Pancreas (tissue), 10 donors: ENCODE measurements at regions not wholly inside any gene's neighbourhood (a gene's known extent, or its start where the extent isn't known, plus 50 kb on each side); places are given as distances from the start of the nearest gene placed in this dataset.
"Not testable (repeated sequence)": the region's sequence is repeated elsewhere in the genome, so short reads cannot be mapped to it uniquely, and the experiment has no call there.

Source experiments
- ATAC-seq, 4 donors: fragments of 200-7000 bp; cut with Tn5 transposase; one replicate each; pipeline versions ENCODE4 v1.8.0 to v1.9.1; 2020; ENCODE audit warnings: mild to moderate bottlenecking in 4 of 4, moderate library complexity in 4 of 4
- DNase-seq, 6 donors: peaks; one replicate each; pipeline ENCODE4 v3.0.0-alpha.2; 2020
- FAIRE-seq: peaks from 2 replicates; lab custom pipeline; 2012; peaks lifted over from hg19 to GRCh38; lab: Jason Lieb, UNC
- H3K27ac ChIP-seq, 4 donors: fragments of 200-600 bp; sonication (generic); 1 replicate in 3 of 4; 2 replicates in 1 of 4; pipeline versions ENCODE4 v1.5.0 to v1.8.0; 2020
- H3K27me3 ChIP-seq, 4 donors: fragments of 200-600 bp; one replicate each; pipeline ENCODE4 v1.8.0; 2021
- H3K36me3 ChIP-seq, 3 donors: fragments of 200-600 bp; sonication (generic) in 1 of 3; one replicate each; pipeline versions ENCODE4 v1.5.0 to v1.8.0; 2020 to 2021
- H3K4me1 ChIP-seq, 3 donors: fragments of 200-600 bp; one replicate each; pipeline ENCODE4 v1.8.0; 2021
- H3K4me3 ChIP-seq, 4 donors: fragments of 200-600 bp; sonication (generic) in 2 of 4; one replicate each; pipeline versions ENCODE4 v1.5.0 to v1.8.0; 2020 to 2021
- H3K9me3 ChIP-seq, 4 donors: fragments of 200-600 bp; one replicate each; pipeline ENCODE4 v1.8.0; 2021
- CTCF ChIP-seq, 4 donors: fragments of 200-600 bp; sonication (generic) in 3 of 4; IDR thresholded peaks; one replicate each; pipeline versions ENCODE4 v1.5.0 to v1.8.0; 2021; ENCODE audit warnings: antibody characterized with exemption in 4 of 4
- WGBS, 2 donors: extraction: QIAGEN DNeasy Blood & Tissue Kit; methylation state at CpG; one replicate each; pipeline ENCODE4 v1.1.7; 2013; 5-methylcytosine and 5-hydroxymethylcytosine counted together
- intact Hi-C, 3 donors: fragments of 100-400 bp; cut with DNase I; formaldehyde crosslinking; loops; one replicate each; pipeline versions ENCODE4 v1.11.1 to v1.14.2; 2022
- donor health status: healthy with polysubstance abuse.
- donor health status: DM: no; HTN: no; CAD: no; lungs with moderate emphysema.
- donor health status: DM: no; HTN: no; CAD: no.
- donor health status: control.
- donor health status: control.
- donor health status: Bipolar disorder and iron deficiency.
- donor health status: DM: yes; HTN: yes; CAD: no.
- donor health status: DM: no; HTN: no; CAD: no.
- donor health status: DM: no; HTN: no; CAD: no.
- donor health status: DM: yes; HTN: yes; CAD: no.

GRCh38 chr1:195866781-195867222 is 741.4 kb downstream of the KCNT2 start:
- Histone ChIP-seq H3K9me3 (no peaks in the 10 kb centered on the region), H3K4me3 (no peak overlapping the region), H3K4me1 (no peaks in the 10 kb centered on the region), H3K27me3 (no peaks in the 10 kb centered on the region), H3K27ac (no peak overlapping the region), H3K36me3 (no peaks in the 10 kb centered on the region)
- FAIRE-seq = no peak
- ATAC-seq = no peak
- DNase-seq = no peak
- TF ChIP-seq CTCF (IDR thresholded peaks at IDR 0.05) = no peak
- WGBS, 2 donors = 40 to 61% methylated on average over 1 of the region's 1 CpG
- intact Hi-C loops = no loop called here

GRCh38 chr1:195866091-195866780 is 742.0 kb downstream of the KCNT2 start:
- Histone ChIP-seq H3K27me3 (no peaks in the 10 kb centered on the region), H3K36me3 (no peaks in the 10 kb centered on the region), H3K4me3 (no peak overlapping the region), H3K4me1 (no peaks in the 10 kb centered on the region), H3K27ac (no peak overlapping the region), H3K9me3 (no peaks in the 10 kb centered on the region)
- ATAC-seq (no peak), DNase-seq (no peak), FAIRE-seq (no peak)
- intact Hi-C loops = no loop called here
- TF ChIP-seq CTCF (IDR thresholded peaks at IDR 0.05) = no peak
- WGBS, 2 donors = 53 to 63% methylated on average over 6 of the region's 6 CpGs

GRCh38 chr1:195851804-195852203 is 756.4 kb downstream of the KCNT2 start:
- 55 to 66% methylated on average over 2 of the region's 2 CpGs for WGBS, 2 donors
- H3K36me3 ChIP-seq = no peaks in the 10 kb centered on the region
- ATAC-seq (no peak), FAIRE-seq (no peak), DNase-seq (no peak)
- no peaks in the 10 kb centered on the region for H3K9me3 ChIP-seq
- no peak for TF ChIP-seq CTCF (IDR thresholded peaks at IDR 0.05)
- no peak overlapping the region for H3K4me3 ChIP-seq
- no peak overlapping the region for H3K27ac ChIP-seq
- H3K4me1 ChIP-seq = no peaks in the 10 kb centered on the region
- H3K27me3 ChIP-seq = no peaks in the 10 kb centered on the region
- intact Hi-C loops = no loop called here

DNA sequence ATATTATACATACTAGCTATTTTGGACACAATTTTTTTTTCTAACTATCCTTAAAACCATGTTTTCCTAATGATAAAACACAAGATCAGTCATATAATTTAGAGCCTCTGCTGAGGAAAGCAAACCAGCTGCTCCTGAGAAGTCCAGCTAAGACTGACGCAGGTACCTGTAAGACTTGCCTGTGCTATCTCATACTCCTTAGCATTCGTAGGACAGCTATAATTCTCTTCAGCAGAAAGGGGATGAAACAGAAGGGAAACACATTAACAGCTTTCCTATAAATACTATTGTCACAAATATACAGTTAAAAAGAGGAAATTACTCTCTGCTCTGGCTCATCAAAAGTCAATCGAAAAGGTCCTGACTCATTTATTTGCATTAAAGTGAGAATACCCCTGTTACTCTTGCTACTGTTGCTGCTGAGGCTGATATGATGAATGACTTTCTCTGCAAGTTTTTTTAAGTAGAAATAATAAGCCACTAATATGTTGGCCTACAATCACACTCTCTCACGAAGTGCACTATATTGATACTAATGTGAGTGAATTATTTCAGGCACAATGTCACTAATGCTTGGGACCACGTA is 757.1 kb downstream of the KCNT2 start:
- DNase-seq = no peak
- WGBS, 2 donors = 39 to 44% methylated on average over 5 of the region's 5 CpGs
- TF ChIP-seq CTCF (IDR thresholded peaks at IDR 0.05) = no peak
- no peaks in the 10 kb centered on the region for H3K27me3 ChIP-seq
- no peaks in the 10 kb centered on the region for H3K9me3 ChIP-seq
- no peak for ATAC-seq
- H3K4me1 ChIP-seq = no peaks in the 10 kb centered on the region
- H3K36me3 ChIP-seq = no peaks in the 10 kb centered on the region
- no peak overlapping the region for H3K27ac ChIP-seq
- intact Hi-C loops = no loop called here
- no peak for FAIRE-seq
- H3K4me3 ChIP-seq = no peak overlapping the region

- Histone ChIP-seq H3K4me3 (no peak overlapping the region), H3K27me3 (no peaks in the 10 kb centered on the region), H3K4me1 (no peaks in the 10 kb centered on the region), H3K36me3 (no peaks in the 10 kb centered on the region), H3K27ac (no peak overlapping the region), H3K9me3 (no peaks in the 10 kb centered on the region)
- FAIRE-seq (no peak), ATAC-seq (no peak), DNase-seq (no peak)
- intact Hi-C loops = no loop called here
- TF ChIP-seq CTCF (IDR thresholded peaks at IDR 0.05) = no peak
- WGBS, 2 donors = 0 to 34% methylated on average over 1 of the region's 1 CpG
Measured at GRCh38 chr1:195849180-195849579, 759.1 kb downstream of the KCNT2 start.

DNA sequence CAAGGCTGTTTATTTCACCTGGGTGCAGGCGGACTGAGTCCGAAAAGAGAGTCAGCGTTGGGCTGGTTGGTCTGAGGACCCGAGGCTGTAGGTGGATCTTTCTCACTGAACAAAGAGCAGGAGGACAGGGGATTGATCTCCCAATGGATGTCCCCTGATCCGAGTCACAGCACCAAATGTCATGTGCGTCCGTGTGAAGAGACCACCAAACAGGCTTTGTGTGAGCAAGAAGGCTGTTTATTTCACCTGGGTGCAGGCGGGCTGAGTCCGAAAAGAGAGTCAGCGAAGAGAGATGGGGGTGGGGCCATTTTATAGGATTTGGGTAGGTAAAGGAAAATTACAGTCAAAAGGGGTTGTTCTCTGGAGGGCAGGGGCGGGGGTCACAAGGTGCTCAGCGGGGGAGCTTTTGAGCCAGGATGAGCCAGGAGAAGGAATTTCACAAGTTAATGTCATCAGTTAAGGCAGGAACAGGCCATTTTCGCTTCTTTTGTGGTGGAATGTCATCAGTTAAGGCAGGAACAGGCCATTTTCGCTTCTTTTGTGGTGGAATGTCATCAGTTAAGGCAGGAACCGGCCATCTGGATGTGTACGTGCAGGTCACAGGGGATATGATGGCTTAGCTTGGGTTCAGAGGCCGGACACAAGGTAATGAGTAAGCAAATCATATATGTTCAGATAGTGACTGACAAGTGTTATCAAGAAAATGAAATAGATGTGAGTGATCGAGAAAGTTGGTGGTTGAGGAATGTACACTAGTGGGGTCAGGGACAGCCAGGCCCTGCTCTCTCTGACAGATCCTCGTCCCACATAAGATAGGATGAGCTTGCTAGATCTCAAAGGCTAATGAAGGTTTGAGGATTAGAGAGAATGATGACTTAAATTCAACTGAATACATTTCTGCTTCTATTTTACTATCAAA is 760.0 kb downstream of the KCNT2 start:
- H3K9me3 ChIP-seq, DNase-seq, ATAC-seq, H3K4me3 ChIP-seq, H3K27ac ChIP-seq, FAIRE-seq, intact Hi-C loops, H3K4me1 ChIP-seq, H3K36me3 ChIP-seq, H3K27me3 ChIP-seq: not testable (repeated sequence)
- 25 to 36% methylated on average over 19 of the region's 19 CpGs for WGBS, 2 donors
